Neural cell (in vitro differentiated cells): ENCODE measurements at regions not wholly inside any gene's neighbourhood (a gene's known extent, or its start where the extent isn't known, plus 50 kb on each side); places are given as distances from the start of the nearest gene placed in this dataset.

ENCODE experiments used
- H2AFZ ChIP-seq: fragments of 200-600, 300-800 bp; sonication (generic), shearing (Covaris generic); 2 replicates; pipeline ENCODE4 v1.6.0; 2014; ENCODE audit warnings: low read depth, mild to moderate bottlenecking, antibody characterized with exemption, low read length, moderate library complexity
- H3F3A ChIP-seq: fragments of 200-600 bp; shearing (Covaris generic); 2 replicates; pipeline ENCODE4 v1.6.1; 2016; ENCODE audit warnings: mild to moderate bottlenecking, moderate library complexity, mixed read lengths, antibody characterized with exemption, low read length; ENCODE audit not compliant: insufficient read depth, poor library complexity, severe bottlenecking
- H3K27ac ChIP-seq: fragments of 200-600, 300-800 bp; sonication (generic), shearing (Covaris generic); 2 replicates; pipeline ENCODE4 v1.5.1; 2014; ENCODE audit warnings: mild to moderate bottlenecking, low read length, moderate library complexity
- H3K27me3 ChIP-seq: fragments of 300-800, 200-600 bp; sonication (generic), shearing (Covaris generic); 2 replicates; pipeline ENCODE4 v1.6.0; 2014; ENCODE audit warnings: mild to moderate bottlenecking, low read depth, low read length, moderate library complexity; ENCODE audit not compliant: insufficient read depth
- H3K36me3 ChIP-seq: fragments of 300-800, 200-600 bp; sonication (generic), shearing (Covaris generic); 2 replicates; pipeline ENCODE4 v1.5.1; 2014; ENCODE audit warnings: mild to moderate bottlenecking, antibody characterized with exemption, low read length, moderate library complexity; ENCODE audit not compliant: insufficient read depth
- H3K4me2 ChIP-seq: fragments of 300-800, 200-600 bp; sonication (generic), shearing (Covaris generic); 2 replicates; pipeline ENCODE4 v1.6.0; 2014; ENCODE audit warnings: mild to moderate bottlenecking, low read length
- H3K4me3 ChIP-seq: fragments of 300-800, 200-600 bp; sonication (generic), shearing (Covaris generic); 2 replicates; pipeline ENCODE4 v1.5.1; 2014; ENCODE audit warnings: mild to moderate bottlenecking, low read length, moderate library complexity
- H3K79me2 ChIP-seq: fragments of 200-600 bp; shearing (Covaris generic); replicated peaks from 2 replicates; pipeline ENCODE4 v1.6.0; 2014; ENCODE audit warnings: mild to moderate bottlenecking, low read length, moderate library complexity; ENCODE audit not compliant: insufficient read depth
- H3K9ac ChIP-seq: fragments of 300-800, 200-600 bp; sonication (generic), shearing (Covaris generic); 2 replicates; pipeline ENCODE4 v1.6.1; 2016; ENCODE audit warnings: mild to moderate bottlenecking, low read length, mixed read lengths
- H3K9me2 ChIP-seq: fragments of 200-600 bp; shearing (Covaris generic); 2 replicates; pipeline ENCODE4 v1.6.1; 2016; ENCODE audit warnings: mild to moderate bottlenecking, low read length, mixed read lengths; ENCODE audit not compliant: insufficient read depth
- H3K9me3 ChIP-seq: fragments of 200-600, 300-800 bp; sonication (generic), shearing (Covaris generic); 2 replicates; pipeline ENCODE4 v1.6.1; 2016; ENCODE audit warnings: mild to moderate bottlenecking, mixed run types, low read length, moderate library complexity, mixed read lengths
- H4K20me1 ChIP-seq: fragments of 200-600 bp; shearing (Covaris generic); 2 replicates; pipeline ENCODE4 v1.6.1; 2016; ENCODE audit warnings: mild to moderate bottlenecking, mixed run types; ENCODE audit not compliant: insufficient read depth
- EP300 ChIP-seq: fragments of 450-650 bp; conservative IDR thresholded peaks from 2 replicates; pipeline ENCODE4 v1.6.1; 2014; ENCODE audit warnings: antibody characterized with exemption, mild to moderate bottlenecking, moderate library complexity; ENCODE audit not compliant: poor library complexity, severe bottlenecking
- EZH2 ChIP-seq: fragments of 200-600, 300-800 bp; shearing (Covaris generic), sonication (generic); IDR thresholded peaks from 2 replicates; pipeline ENCODE4 v1.6.1; 2014; ENCODE audit warnings: antibody characterized with exemption, low read length, borderline replicate concordance, mild to moderate bottlenecking; ENCODE audit not compliant: insufficient read depth, poor library complexity, severe bottlenecking
- MXI1 ChIP-seq: fragments of 450-650 bp; conservative IDR thresholded peaks from 2 replicates; pipeline ENCODE4 v1.6.1; 2014; ENCODE audit warnings: antibody characterized with exemption, mild to moderate bottlenecking; ENCODE audit not compliant: poor library complexity, severe bottlenecking
- POLR2AphosphoS5 ChIP-seq: IDR thresholded peaks from 2 replicates; pipeline ENCODE4 v1.6.1; 2012
- RAD21 ChIP-seq: fragments of 450-650 bp; conservative IDR thresholded peaks from 2 replicates; pipeline ENCODE4 v1.6.1; 2014; ENCODE audit warnings: antibody characterized with exemption, mild to moderate bottlenecking, moderate library complexity
- SMC3 ChIP-seq: fragments of 450-650 bp; conservative IDR thresholded peaks from 2 replicates; pipeline ENCODE4 v1.6.1; 2014; ENCODE audit warnings: antibody characterized with exemption, mild to moderate bottlenecking, moderate library complexity; ENCODE audit not compliant: poor library complexity
- TAF1 ChIP-seq: IDR thresholded peaks from 2 replicates; pipeline ENCODE4 v1.6.1; 2012; ENCODE audit warnings: low read depth
- TF ChIP-seq, protein P1 (sequence below): IDR thresholded peaks from 2 replicates; pipeline ENCODE4 v1.6.1; 2012; ENCODE audit warnings: borderline replicate concordance
- TF ChIP-seq, protein P2 (sequence below): fragments of 450-650 bp; IDR thresholded peaks from 2 replicates; pipeline ENCODE4 v1.5.1; 2014; ENCODE audit warnings: antibody characterized with exemption, mild to moderate bottlenecking, moderate library complexity; ENCODE audit not compliant: poor library complexity, severe bottlenecking

DNA sequence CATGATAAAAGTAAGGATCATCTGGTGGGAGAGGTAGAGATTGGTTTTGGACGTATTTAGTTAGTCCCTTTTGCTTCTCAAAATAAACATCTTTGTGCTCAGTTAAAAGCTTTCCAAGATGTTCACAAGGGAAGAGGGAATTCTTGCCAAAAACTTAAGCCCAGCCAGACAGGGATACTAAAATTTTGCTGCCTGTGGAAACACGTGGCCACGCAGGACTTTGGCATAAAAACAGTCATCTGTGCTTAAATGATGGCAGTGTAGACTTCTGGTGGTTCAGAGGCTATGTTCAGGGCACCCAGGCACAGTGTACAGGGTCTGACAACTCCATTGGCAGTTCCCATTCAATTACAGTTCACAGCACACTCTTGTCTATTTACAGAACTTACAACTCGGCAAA is 93.2 kb upstream of the JADE1 start:
- Histone ChIP-seq H3K9me2 (no peaks in the 10 kb centered on the region), H3F3A (no peaks in the 10 kb centered on the region), H4K20me1 (no peaks in the 10 kb centered on the region), H3K79me2 (no peaks in the 10 kb centered on the region), H3K4me3 (no peak overlapping the region), H3K9me3 (no peaks in the 10 kb centered on the region), H3K27ac (no peak overlapping the region), H3K4me2 (no peak overlapping the region), H2AFZ (no peak overlapping the region), H3K36me3 (no peaks in the 10 kb centered on the region), H3K9ac (no peak overlapping the region), H3K27me3 (no peaks in the 10 kb centered on the region)
- TF ChIP-seq SMC3: no peak
- TF ChIP-seq, protein P1, sequence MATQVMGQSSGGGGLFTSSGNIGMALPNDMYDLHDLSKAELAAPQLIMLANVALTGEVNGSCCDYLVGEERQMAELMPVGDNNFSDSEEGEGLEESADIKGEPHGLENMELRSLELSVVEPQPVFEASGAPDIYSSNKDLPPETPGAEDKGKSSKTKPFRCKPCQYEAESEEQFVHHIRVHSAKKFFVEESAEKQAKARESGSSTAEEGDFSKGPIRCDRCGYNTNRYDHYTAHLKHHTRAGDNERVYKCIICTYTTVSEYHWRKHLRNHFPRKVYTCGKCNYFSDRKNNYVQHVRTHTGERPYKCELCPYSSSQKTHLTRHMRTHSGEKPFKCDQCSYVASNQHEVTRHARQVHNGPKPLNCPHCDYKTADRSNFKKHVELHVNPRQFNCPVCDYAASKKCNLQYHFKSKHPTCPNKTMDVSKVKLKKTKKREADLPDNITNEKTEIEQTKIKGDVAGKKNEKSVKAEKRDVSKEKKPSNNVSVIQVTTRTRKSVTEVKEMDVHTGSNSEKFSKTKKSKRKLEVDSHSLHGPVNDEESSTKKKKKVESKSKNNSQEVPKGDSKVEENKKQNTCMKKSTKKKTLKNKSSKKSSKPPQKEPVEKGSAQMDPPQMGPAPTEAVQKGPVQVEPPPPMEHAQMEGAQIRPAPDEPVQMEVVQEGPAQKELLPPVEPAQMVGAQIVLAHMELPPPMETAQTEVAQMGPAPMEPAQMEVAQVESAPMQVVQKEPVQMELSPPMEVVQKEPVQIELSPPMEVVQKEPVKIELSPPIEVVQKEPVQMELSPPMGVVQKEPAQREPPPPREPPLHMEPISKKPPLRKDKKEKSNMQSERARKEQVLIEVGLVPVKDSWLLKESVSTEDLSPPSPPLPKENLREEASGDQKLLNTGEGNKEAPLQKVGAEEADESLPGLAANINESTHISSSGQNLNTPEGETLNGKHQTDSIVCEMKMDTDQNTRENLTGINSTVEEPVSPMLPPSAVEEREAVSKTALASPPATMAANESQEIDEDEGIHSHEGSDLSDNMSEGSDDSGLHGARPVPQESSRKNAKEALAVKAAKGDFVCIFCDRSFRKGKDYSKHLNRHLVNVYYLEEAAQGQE: no peak
- no peak for TF ChIP-seq TAF1
- TF ChIP-seq, protein P2, sequence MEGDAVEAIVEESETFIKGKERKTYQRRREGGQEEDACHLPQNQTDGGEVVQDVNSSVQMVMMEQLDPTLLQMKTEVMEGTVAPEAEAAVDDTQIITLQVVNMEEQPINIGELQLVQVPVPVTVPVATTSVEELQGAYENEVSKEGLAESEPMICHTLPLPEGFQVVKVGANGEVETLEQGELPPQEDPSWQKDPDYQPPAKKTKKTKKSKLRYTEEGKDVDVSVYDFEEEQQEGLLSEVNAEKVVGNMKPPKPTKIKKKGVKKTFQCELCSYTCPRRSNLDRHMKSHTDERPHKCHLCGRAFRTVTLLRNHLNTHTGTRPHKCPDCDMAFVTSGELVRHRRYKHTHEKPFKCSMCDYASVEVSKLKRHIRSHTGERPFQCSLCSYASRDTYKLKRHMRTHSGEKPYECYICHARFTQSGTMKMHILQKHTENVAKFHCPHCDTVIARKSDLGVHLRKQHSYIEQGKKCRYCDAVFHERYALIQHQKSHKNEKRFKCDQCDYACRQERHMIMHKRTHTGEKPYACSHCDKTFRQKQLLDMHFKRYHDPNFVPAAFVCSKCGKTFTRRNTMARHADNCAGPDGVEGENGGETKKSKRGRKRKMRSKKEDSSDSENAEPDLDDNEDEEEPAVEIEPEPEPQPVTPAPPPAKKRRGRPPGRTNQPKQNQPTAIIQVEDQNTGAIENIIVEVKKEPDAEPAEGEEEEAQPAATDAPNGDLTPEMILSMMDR: no peak
- TF ChIP-seq MXI1: no peak
- TF ChIP-seq EP300: no peak
- TF ChIP-seq EZH2: no peak
- no peak for TF ChIP-seq RAD21
- TF ChIP-seq POLR2AphosphoS5: no peak

DNA sequence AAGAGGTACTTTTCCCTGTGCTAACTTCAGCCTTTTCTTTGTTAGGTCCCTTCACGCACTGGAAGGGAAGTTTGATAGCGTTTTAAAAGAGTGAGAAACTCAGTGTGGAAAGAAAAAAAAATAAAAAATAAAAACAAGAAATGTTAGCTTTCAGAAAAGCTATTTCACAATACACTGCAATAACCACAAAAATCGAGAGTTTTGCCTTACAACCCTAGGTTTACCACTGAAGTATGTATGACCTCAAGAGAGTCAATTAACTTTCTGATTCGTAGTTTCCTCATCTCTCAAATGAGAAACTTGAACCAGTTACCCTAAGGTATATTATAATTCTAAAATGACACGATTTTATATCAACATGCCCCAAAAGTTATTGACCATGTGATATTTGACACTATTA is 93.9 kb upstream of the JADE1 start:
- no peak overlapping the region for H3K27ac ChIP-seq
- no peak overlapping the region for H3K4me3 ChIP-seq
- H3K4me2 ChIP-seq: no peak overlapping the region
- H4K20me1 ChIP-seq: no peaks in the 10 kb centered on the region
- no peak overlapping the region for H3K9ac ChIP-seq
- no peak for TF ChIP-seq EZH2
- TF ChIP-seq, protein P2: no peak
- no peak for TF ChIP-seq MXI1
- TF ChIP-seq POLR2AphosphoS5: no peak
- TF ChIP-seq SMC3: no peak
- TF ChIP-seq, protein P1: no peak
- no peak for TF ChIP-seq TAF1
- no peak for TF ChIP-seq RAD21
- TF ChIP-seq EP300: no peak
- no peaks in the 10 kb centered on the region for H3K9me3 ChIP-seq
- H3K79me2 ChIP-seq: no peaks in the 10 kb centered on the region
- H2AFZ ChIP-seq: no peak overlapping the region
- no peaks in the 10 kb centered on the region for H3K27me3 ChIP-seq
- H3F3A ChIP-seq: no peaks in the 10 kb centered on the region
- H3K36me3 ChIP-seq: no peaks in the 10 kb centered on the region
- H3K9me2 ChIP-seq: no peaks in the 10 kb centered on the region
